Activated naive CD8-positive, alpha-beta T cell (primary cell): ENCODE measurements at regions not wholly inside any gene's neighbourhood (a gene's known extent, or its start where the extent isn't known, plus 50 kb on each side); places are given as distances from the start of the nearest gene placed in this dataset.

Experiments
- H3K27ac Mint-ChIP-seq: one replicate; pipeline ENCODE4 v1.8.0; 2021; ENCODE audit warnings: mixed read lengths
- H3K27me3 Mint-ChIP-seq: one replicate; pipeline ENCODE4 v1.8.0; 2021; ENCODE audit warnings: mixed read lengths
- H3K36me3 Mint-ChIP-seq: one replicate; pipeline ENCODE4 v1.8.0; 2021; ENCODE audit warnings: mixed read lengths
- H3K4me1 Mint-ChIP-seq: one replicate; pipeline ENCODE4 v1.8.0; 2021; ENCODE audit warnings: low read depth, mixed read lengths
- H3K4me3 Mint-ChIP-seq: one replicate; pipeline ENCODE4 v1.8.0; 2021; ENCODE audit warnings: mild to moderate bottlenecking, mixed read lengths
- H3K9me3 Mint-ChIP-seq: one replicate; pipeline ENCODE4 v1.8.0; 2021; ENCODE audit warnings: low read depth, mixed read lengths

DNA sequence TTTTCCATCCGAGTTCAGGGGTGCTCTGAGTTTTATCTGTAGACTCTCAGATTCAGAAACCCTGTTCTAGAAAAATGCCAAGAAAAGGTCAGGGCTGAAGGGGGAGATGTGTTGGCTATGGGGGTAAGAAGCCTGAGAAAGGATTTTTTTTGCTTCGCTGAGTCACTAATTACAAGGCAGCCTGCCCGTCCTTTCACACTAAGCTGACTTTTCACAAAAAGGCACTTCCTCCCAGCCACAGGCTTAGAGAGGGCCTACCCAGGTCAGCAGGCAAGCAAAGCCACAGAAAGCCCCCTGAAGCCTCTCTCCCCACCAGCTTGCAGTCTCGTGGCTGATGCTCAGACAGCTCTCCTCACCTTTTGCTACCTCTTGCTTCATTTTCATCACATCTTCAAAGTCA, 192.6 kb upstream of the PRICKLE2 start:
- Mint-ChIP-seq H3K4me1 (no peaks in the 10 kb centered on the region), H3K9me3 (no peaks in the 10 kb centered on the region), H3K4me3 (no peak overlapping the region), H3K27me3 (peaks cover 15% of the 10 kb centered on the region), H3K27ac (no peak overlapping the region), H3K36me3 (no peaks in the 10 kb centered on the region)

DNA sequence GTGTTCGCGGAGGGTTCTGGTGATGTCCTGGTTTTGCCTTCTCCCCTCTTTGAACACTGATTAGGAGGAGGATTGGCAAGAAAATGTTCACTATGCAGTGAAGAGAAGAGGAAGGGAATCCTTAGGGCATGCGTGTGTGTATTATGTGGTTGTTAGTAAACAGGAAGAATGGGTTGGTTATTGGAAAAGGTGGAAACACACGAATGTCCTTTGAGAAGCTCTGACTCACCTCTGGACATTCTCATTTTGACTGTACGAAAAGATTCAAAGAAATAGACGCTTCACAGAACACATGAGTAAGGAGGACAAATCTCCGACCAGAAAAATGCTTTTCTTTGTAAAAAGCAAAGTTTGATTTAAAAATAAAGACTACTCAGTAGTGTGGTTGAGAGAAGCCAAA, 188.8 kb upstream of the PRICKLE2 start:
- peaks cover 12% of the 10 kb centered on the region for H3K27me3 Mint-ChIP-seq
- H3K27ac Mint-ChIP-seq, result no peak overlapping the region
- H3K4me1 Mint-ChIP-seq, result no peaks in the 10 kb centered on the region
- H3K36me3 Mint-ChIP-seq, result no peaks in the 10 kb centered on the region
- no peak overlapping the region for H3K4me3 Mint-ChIP-seq
- no peaks in the 10 kb centered on the region for H3K9me3 Mint-ChIP-seq

DNA sequence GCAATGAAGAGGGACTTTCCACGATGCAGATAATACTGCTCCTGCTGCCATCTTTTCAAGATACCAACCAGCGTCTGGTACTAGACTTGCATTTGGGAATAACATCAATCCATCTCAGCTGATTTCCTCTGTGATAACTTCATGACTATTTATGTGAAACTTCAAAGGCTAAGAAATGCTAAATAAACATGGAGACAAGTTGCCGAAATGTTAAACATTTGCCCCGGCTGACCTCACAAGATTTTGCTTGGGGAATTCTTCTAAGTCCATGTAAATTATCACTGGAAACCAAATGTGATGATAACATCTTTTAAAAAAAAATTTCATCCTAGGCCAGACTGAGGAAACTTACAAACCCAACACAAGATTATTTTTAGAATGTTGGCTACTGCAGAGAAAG, 185.8 kb upstream of the PRICKLE2 start:
- H3K4me1 Mint-ChIP-seq, result no peaks in the 10 kb centered on the region
- peaks cover 13% of the 10 kb centered on the region for H3K27me3 Mint-ChIP-seq
- no peak overlapping the region for H3K4me3 Mint-ChIP-seq
- no peaks in the 10 kb centered on the region for H3K36me3 Mint-ChIP-seq
- H3K9me3 Mint-ChIP-seq, result no peaks in the 10 kb centered on the region
- H3K27ac Mint-ChIP-seq, result no peak overlapping the region

DNA sequence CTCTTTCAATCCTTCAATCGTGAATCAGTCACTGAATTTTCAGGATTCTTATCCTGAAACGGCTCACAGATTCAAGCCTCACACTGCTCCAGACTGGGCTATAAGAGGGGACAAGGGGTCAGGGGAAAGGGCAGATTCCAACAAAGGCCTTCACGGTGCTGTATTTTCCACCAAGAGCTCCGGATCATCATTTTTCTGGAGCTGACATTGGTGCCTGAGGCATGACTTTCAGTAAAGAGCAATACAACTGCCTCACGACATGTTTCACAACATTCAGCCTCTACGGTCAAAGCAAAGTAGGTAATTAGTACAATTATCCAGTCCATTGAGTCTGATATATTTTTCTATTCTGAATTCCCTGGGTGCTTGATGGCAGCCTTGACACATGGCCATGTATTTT, 185.0 kb upstream of the PRICKLE2 start:
- Mint-ChIP-seq H3K27me3 (peaks cover 10% of the 10 kb centered on the region), H3K9me3 (no peaks in the 10 kb centered on the region), H3K27ac (no peak overlapping the region), H3K36me3 (no peaks in the 10 kb centered on the region), H3K4me1 (no peaks in the 10 kb centered on the region), H3K4me3 (no peak overlapping the region)

DNA sequence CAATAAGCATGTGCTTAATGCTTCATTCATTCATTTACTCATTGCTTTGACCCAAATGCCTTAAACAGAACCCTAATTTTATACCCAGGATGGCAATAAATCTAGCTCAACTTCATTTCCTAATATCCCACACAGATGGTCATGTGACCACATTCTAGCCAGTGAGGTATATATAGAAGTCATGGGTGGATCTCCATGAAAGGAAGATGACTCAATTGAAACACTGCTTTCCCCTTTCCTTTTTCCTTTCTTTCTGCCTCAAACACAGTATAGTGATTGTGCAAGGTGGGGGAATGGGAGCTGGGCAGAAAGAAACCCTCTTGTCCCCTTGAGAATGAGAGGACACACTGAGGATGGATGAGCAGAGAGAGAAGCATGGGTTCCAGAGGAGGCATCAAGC, 183.5 kb upstream of the PRICKLE2 start:
- Mint-ChIP-seq H3K27ac (no peak overlapping the region), H3K9me3 (no peaks in the 10 kb centered on the region), H3K27me3 (peaks cover 7% of the 10 kb centered on the region), H3K4me1 (no peaks in the 10 kb centered on the region), H3K4me3 (no peak overlapping the region), H3K36me3 (no peaks in the 10 kb centered on the region)

DNA sequence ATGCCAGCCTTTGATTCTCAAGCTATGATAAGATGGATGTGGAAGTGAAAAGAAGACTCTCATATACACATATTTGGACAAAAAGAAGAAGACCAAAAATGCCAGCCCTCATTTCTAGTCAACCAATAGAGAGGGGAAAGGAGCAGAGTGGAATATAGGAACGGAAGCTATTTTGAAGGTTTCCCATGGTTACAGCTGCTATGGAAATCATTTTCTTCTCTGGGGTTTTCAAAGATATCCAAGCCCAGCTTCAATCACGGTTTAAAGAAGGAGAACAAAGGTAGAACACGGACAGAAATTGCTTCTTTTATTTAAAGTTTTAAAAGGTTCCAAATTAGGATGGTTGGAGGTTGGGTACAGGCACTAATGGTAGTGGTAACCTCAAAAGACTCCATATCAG, 181.0 kb upstream of the PRICKLE2 start:
- Mint-ChIP-seq H3K27me3 (peaks cover 2% of the 10 kb centered on the region), H3K4me3 (no peak overlapping the region), H3K9me3 (no peaks in the 10 kb centered on the region), H3K4me1 (no peaks in the 10 kb centered on the region), H3K36me3 (no peaks in the 10 kb centered on the region), H3K27ac (no peak overlapping the region)

DNA sequence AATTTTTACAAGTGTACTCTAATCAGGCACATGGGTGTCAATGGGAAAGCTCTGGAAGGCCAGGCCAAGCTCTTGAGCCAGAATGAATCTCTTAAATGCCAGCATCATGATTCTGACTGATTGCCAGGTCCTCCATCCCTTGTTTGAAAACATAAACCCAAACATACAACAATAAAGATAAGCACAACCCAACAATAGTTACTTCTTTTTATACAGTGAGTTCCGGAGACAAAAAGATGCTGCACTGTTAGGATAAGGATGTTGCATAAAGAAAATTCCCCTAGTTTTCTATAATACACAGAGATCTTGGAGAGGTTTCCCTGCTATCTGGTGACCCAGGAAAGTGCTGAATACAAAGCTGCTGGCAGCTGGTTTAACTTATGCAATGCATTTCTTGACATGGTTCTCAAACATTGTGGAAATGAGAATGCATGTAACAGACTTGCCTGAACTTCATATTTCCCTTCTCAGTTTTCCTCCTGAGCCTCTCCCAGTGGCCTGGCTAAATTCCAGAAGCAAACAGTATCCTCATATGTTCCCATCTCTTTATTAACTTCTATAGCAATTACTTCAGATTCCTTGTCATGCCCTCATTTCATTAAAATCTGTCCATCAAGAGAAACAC, 180.1 kb upstream of the PRICKLE2 start:
- Mint-ChIP-seq H3K9me3 (no peaks in the 10 kb centered on the region), H3K4me1 (no peaks in the 10 kb centered on the region)

DNA sequence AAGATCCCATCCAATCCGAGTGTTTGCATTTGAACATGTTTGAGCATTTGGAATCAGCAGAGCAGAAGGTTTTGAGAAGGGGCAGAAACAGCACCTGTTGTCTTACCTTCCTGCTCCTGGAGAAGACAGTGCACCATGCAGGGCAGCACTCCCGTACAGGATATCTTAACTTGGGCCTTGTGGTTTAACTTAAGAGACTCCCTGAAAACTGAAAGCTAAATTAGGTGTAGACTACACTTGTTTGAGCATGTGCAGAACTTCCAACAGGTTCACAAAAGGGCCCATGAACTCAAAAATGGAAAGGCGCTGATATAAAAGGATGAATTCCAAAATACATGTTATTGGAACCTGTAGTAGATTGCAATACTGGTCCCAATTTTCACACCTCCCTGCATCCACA, 175.4 kb upstream of the PRICKLE2 start:
- H3K9me3 Mint-ChIP-seq, result no peaks in the 10 kb centered on the region
- H3K27ac Mint-ChIP-seq, result no peak overlapping the region
- no peaks in the 10 kb centered on the region for H3K36me3 Mint-ChIP-seq
- H3K27me3 Mint-ChIP-seq, result no peaks in the 10 kb centered on the region
- no peaks in the 10 kb centered on the region for H3K4me1 Mint-ChIP-seq
- no peak overlapping the region for H3K4me3 Mint-ChIP-seq

More for the DNA sequence above, 180.1 kb upstream of the PRICKLE2 start:
- H3K4me3 Mint-ChIP-seq, result no peak overlapping the region
- no peak overlapping the region for H3K27ac Mint-ChIP-seq
- H3K36me3 Mint-ChIP-seq, result no peaks in the 10 kb centered on the region
- peaks cover 2% of the 10 kb centered on the region for H3K27me3 Mint-ChIP-seq

DNA sequence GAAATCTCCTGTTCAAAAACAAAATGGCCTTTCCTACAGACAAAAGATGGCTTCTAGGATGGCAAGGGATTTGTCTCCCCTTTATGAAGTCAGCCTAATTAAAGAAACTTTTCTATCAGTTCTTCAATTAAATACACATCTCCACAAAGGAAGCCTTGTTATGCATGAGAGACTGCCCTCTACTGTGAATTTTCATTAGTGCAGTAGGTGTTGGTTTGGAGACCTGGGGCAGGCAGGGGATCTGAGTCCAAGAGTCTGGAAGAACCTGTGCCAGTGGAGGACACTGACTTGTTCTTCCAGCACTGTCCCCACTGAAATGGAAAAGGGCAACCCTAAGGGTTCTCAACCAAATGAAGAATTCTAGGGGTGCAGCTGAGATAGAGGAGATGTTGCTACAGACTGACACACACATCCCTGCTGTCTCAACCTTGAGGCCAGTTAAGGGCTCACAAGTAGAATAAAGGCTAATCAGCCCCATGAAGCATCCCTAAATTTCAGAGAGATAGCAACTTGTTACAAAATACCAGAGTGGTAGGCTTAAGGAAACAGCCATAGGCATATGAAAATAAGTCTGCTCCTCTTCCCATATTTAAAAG, 174.0 kb upstream of the PRICKLE2 start:
- no peaks in the 10 kb centered on the region for H3K27me3 Mint-ChIP-seq
- H3K9me3 Mint-ChIP-seq, result no peaks in the 10 kb centered on the region
- no peak overlapping the region for H3K4me3 Mint-ChIP-seq
- no peak overlapping the region for H3K27ac Mint-ChIP-seq
- H3K4me1 Mint-ChIP-seq, result no peaks in the 10 kb centered on the region
- H3K36me3 Mint-ChIP-seq, result no peaks in the 10 kb centered on the region

DNA sequence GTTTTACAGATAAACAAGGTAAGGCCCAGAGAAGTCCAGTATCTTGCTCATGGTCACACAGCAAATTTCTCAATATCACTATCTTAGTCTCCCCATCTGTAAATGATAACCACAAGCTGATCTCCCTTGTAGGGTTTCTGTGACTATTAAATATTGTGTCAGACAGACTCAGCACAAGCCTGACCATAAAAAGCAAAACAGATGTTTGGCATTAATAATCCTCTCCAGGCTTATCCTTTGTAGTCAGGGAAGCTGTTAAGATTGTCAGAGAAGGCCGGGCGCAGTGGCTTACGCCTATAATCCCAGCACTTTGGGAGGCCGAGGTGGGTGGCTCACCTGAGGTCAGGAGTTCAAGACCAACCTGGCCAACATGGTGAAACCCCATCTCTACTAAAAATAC, 173.2 kb upstream of the PRICKLE2 start:
- Mint-ChIP-seq H3K4me3 (no peak overlapping the region), H3K27me3 (no peaks in the 10 kb centered on the region), H3K27ac (no peak overlapping the region), H3K9me3 (no peaks in the 10 kb centered on the region), H3K36me3 (no peaks in the 10 kb centered on the region), H3K4me1 (no peaks in the 10 kb centered on the region)

DNA sequence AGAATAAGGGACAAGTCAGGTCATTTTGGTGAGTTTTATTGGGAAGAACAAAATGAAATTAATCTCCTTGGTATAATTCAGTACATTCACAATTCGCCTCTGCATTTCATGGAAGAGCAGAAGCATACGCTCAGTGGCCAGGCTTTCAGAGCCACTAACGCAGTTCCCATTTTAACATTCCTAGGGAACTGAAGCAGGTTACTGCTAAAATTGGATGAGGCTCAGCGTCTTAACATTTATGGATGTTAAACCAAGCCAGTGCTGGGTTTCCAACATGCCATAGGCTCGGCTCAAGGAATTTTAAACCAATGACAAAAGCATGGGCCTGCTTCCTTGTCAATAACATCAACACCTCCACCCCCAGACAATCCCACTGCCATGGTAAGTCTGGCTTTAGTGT, 172.7 kb upstream of the PRICKLE2 start:
- no peak overlapping the region for H3K27ac Mint-ChIP-seq
- H3K4me3 Mint-ChIP-seq, result no peak overlapping the region
- H3K36me3 Mint-ChIP-seq, result no peaks in the 10 kb centered on the region
- H3K4me1 Mint-ChIP-seq, result no peaks in the 10 kb centered on the region
- no peaks in the 10 kb centered on the region for H3K9me3 Mint-ChIP-seq
- H3K27me3 Mint-ChIP-seq, result no peaks in the 10 kb centered on the region

DNA sequence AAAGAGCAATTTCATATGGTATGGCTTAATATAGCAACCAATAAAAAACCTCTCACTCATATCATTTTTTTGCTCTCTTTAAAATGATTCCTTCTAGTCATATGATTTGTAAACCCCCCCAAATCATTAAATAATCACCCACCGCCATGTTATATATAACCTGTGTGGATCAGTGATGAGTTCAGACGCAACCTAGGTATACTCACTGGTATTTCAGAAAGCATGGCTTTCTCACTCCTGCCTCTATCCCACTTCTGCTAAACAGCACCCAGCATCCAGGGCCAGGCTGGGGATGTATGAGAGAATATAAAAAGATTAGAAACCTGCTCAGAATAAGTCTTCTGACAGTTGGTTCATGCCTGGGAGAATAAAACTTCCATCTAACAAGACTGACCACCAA, 172.3 kb upstream of the PRICKLE2 start:
- no peaks in the 10 kb centered on the region for H3K9me3 Mint-ChIP-seq
- H3K4me1 Mint-ChIP-seq, result no peaks in the 10 kb centered on the region
- no peaks in the 10 kb centered on the region for H3K27me3 Mint-ChIP-seq
- no peak overlapping the region for H3K4me3 Mint-ChIP-seq
- H3K27ac Mint-ChIP-seq, result no peak overlapping the region
- no peaks in the 10 kb centered on the region for H3K36me3 Mint-ChIP-seq

DNA sequence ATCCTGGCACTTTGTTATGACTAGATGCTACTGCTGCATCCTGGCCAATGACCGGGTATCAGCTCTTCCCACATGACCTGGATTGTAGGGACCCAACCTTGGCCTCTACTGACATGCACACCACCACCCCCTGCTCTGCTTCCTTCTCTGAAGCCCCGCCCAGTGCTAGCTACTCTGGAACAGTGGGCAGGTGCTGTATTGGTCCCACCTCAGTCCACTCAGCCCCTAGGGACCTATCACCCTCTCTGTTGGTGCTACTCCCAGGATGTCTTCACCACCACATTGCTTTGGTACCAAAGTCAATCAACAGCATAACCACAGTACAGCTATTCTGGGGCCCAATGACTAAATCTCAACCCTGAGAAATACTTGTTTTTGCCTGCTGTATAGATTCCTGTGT, 170.2 kb upstream of the PRICKLE2 start:
- no peaks in the 10 kb centered on the region for H3K4me1 Mint-ChIP-seq
- H3K4me3 Mint-ChIP-seq, result no peak overlapping the region
- no peak overlapping the region for H3K27ac Mint-ChIP-seq
- H3K27me3 Mint-ChIP-seq, result no peaks in the 10 kb centered on the region
- H3K36me3 Mint-ChIP-seq, result no peaks in the 10 kb centered on the region
- H3K9me3 Mint-ChIP-seq, result no peaks in the 10 kb centered on the region

DNA sequence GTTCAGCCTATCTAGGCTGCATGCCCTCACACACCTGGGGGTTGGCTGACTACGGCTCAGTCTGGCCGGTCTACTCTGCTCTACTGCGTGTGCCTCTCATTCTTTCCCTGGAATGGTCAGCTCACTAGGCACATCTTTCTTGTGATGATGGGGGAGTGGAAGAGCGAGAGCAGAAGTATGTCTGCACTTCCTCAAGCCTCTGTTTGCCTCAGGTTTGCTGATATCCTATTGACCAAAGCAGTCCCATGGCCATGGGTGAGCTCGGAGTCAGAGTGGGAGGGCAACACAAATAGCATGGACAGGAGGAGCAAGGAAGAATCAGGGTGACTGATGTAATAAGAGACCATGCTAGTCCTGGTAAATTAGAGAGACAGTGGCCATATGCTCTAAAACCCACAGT, 167.9 kb upstream of the PRICKLE2 start:
- no peaks in the 10 kb centered on the region for H3K36me3 Mint-ChIP-seq
- no peaks in the 10 kb centered on the region for H3K9me3 Mint-ChIP-seq
- no peak overlapping the region for H3K27ac Mint-ChIP-seq
- no peaks in the 10 kb centered on the region for H3K27me3 Mint-ChIP-seq
- H3K4me1 Mint-ChIP-seq, result no peaks in the 10 kb centered on the region
- H3K4me3 Mint-ChIP-seq, result no peak overlapping the region

DNA sequence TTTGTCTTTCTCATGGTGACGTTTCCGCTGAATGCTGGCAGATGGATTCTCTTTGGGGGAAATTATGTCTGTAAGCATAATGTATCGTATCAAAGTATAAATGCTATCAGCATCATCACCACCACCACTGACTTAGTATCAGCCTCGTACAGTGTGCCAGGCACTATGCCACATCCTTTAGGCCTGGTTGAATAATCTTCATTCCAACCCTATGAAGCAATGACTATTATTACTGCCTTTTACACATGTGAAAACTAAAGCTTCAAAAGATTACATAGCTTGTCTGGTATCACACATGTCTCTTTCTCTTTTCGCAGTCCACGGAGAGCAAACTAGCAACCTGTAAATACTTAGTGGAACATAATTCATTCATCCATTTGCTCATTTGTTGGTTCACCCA, 166.7 kb upstream of the PRICKLE2 start:
- H3K27ac Mint-ChIP-seq, result no peak overlapping the region
- H3K4me1 Mint-ChIP-seq, result no peaks in the 10 kb centered on the region
- H3K27me3 Mint-ChIP-seq, result no peaks in the 10 kb centered on the region
- H3K9me3 Mint-ChIP-seq, result no peaks in the 10 kb centered on the region
- H3K4me3 Mint-ChIP-seq, result no peak overlapping the region
- H3K36me3 Mint-ChIP-seq, result no peaks in the 10 kb centered on the region

DNA sequence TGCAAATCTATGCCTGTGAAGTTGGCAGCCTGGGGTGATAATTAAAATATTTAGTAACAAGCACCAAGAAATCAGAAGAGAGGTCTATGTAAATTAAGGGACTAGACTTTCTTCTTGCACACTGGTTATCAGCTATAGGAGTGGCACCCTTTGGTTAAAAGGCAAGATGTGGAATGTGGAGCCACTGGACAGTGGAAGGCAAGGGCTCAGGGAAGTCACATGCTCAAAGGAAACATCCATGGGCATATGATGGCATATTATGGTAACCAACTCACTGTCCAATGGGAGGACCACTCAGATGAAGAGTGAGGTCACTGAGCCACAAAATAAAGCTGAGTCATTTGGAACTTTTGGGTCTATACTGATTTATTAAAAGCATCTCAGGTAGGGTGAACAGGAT, 165.6 kb upstream of the PRICKLE2 start:
- no peak overlapping the region for H3K4me3 Mint-ChIP-seq
- no peak overlapping the region for H3K27ac Mint-ChIP-seq
- H3K27me3 Mint-ChIP-seq, result peaks cover 2% of the 10 kb centered on the region
- H3K36me3 Mint-ChIP-seq, result no peaks in the 10 kb centered on the region
- no peaks in the 10 kb centered on the region for H3K4me1 Mint-ChIP-seq
- H3K9me3 Mint-ChIP-seq, result no peaks in the 10 kb centered on the region
